Activated CD4-positive, alpha-beta T cell treated with anti-CD3 and anti-CD28 coated beads, Interleukin-2, amount 50 U/mL, for 16 hours (primary cell): ENCODE measurements at regions not wholly inside any gene's neighbourhood (a gene's known extent, or its start where the extent isn't known, plus 50 kb on each side); places are given as distances from the start of the nearest gene placed in this dataset.

ENCODE experiments used
- DNase-seq: peaks from one replicate; pipeline ENCODE4 v3.0.0-alpha.2; 2020

DNA sequence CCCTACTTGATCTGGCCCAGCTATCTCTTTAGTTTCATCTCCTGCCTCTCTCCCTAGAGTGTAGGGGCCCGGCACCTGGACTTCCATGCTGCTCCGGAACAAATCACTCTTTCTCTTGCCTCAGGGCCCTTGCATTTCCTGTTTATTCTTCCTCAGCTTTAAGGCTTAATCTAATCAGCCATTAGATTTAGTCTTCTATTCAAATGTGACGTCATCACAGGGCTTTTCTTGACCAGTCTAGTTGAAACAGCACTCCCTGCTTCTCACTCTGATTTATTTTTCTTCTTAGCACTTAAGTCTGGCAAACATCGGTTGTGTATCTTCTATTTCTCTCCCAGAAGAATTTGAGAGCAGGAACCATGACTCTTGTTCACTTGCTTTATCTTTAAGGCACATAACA lies 564.1 kb downstream of the EFNB2 start:
- DNase-seq: no peak

DNA sequence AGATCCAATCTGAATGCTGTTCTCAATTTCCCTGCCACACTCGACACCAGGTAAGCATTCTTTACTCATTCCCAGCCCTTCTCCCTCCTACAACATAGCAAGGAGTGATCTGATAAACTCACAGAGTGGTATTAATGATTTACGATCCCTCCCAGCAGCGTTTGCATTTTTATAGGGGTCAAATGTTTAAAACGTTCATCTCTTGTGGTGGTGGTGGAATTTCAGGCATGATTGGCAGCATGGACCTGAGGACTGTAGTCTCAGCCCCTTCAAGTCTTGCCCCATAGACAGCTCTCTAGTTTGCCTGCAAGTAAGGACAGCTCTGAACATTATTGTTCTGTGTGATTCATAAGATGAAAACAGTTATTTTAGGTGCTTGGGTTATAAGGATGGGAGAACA lies 565.7 kb downstream of the EFNB2 start:
- DNase-seq: no peak

DNA sequence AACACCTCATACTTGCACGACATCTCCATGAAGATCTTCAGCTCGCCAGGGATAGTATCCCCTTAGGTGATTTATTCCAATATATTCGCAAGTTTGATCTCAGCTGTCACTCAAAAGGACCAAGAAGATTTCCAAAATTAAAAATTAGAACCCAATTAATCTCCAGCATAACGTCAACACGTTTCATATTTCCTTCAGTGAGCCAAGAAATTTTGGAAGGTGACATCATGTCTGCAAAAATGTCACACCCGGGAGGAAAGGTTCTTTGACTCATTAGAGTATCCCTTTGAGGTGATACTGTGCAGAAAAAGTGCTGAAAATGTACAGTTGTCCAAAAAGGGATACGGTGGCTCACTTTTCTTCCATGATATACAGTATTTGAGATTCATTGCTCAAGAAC lies 569.6 kb downstream of the EFNB2 start:
- DNase-seq: no peak

DNA sequence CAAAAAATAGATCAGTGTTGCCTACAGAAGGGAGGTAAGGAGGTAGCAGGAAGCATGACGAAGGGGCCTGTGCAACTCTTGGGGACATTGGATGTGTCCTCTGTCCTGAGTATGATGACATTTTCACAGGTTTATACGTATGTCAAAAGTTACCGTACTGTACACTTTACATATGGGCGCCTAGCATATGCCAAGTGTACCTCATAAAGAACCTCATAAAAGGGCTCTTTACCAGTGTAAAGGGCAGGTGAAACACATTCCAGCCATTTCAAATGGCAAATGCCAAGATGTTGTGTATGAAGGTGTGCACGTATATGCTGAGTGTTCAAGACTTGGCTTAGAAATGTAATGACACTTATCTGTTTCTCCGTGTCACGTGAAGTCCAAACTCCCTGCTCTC lies 573.4 kb downstream of the EFNB2 start:
- DNase-seq: no peak

DNA sequence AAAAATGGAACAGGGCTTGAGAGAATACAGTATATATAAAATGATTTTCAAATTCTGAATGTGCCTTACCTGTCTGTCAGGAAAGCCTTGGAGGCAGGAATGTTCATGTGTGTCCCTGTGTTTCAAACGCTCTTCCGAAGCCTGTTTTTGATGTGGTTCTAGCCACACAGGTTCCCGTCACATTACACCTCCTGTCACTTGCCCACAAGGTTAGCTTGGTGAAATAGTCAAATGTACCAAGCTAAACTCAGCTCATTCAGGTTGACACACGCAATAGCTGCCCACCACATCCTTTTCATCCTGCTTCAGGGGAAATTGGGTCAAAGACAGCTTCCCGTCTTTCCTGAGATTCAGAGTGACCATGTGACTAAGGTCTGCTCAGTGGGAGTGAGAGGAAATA lies 574.0 kb downstream of the EFNB2 start:
- DNase-seq: no peak

- DNase-seq: no peak
Observed at GRCh38 chr13:105960326-105960725, 575.1 kb downstream of the EFNB2 start.

DNA sequence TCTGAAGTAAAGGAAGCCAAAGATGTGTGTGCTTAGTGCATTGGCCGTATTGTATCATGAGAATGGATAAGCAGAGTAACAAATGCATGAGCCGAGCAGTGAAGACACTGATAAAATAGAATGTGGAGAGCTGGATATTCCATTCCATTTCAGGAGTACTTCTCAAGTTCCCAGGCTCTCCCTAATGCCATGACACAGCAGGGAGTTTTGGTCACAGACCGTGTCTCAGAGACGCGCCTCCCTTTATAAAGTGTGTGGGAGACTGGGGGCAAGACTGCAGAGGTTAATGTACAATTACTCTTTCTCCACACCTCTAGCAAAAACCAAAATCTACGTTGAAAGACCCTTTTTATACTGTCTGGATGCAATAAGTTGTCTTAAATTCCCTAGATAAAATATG lies 575.6 kb downstream of the EFNB2 start:
- no peak for DNase-seq

GRCh38 chr13:105957769-105958438 lies 577.6 kb downstream of the EFNB2 start:
- DNase-seq: no peak

DNA sequence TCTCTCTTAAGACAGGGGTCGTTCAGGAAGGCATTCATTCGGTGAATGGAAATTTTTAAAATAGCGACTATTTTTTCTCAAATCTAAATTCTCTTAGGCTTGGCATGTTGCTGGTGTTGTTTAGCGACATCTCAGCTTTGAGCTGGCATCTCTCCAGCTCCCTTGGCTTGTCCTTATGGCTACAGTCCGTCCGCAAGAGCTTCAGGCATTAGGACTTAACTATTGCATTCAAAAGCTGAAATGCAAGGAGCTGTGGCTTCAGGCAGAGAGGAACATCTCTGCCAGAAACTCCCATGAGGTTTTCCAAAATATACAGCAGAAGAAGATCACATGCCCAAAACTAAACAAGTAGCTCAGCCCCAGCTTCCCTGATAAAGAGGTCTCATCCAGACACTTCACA lies 578.5 kb downstream of the EFNB2 start:
- no peak for DNase-seq

DNA sequence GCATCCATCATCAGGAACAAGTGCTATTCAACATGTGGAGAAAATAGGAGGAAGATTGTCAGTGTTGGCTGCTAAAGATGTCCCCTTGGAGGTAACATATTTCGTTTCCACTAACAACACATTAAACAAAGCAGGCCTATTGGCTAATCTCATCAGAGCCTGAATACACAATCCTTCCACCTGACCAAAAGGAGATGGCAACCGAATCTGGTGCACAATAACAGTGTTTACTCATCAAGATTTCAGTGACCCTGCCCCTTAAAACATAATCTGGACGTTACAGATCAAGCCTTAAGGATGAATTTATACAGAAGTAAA lies 582.5 kb downstream of the EFNB2 start:
- DNase-seq: no peak

GRCh38 chr13:105952233-105952972 lies 583.1 kb downstream of the EFNB2 start:
- DNase-seq: no peak

GRCh38 chr13:105948143-105948542 lies 587.3 kb downstream of the EFNB2 start:
- DNase-seq: no peak

DNA sequence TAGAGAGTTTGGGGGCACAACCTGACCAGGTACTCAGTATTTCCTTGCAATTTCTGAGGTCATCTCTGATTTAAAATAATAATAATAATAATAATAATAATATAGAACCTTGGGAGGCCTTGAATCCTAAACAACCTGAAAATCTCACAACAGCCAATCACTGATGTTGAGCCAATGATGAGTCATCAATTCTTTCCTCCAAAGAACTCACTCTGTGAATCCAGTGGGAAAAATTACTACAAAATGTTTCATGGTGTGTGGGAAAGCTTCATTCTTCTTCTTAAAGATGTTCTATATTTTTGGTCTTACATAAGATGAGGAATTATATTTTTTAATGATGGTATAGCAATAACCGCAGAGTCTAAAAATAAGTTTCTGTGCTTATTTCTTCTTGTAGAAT lies 594.6 kb downstream of the EFNB2 start:
- DNase-seq: no peak

DNA sequence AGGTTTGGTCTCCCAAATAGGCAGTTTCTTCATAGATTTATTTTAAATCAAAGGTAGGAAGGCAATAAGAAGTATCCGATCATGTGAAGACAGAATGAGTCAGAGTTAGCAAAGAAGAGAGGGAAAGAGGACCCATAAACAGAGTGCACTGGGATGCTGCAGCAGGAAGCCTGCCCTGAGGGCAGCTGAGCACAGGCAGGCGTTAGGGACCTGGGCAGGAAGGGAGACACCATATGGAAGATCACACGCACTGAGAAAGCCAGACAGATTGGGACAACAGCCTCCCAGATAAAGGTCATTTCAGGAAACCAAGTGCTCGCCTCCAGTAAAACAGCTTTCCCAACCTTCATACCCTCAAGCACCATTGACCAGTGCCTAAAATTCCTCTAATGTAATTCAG lies 598.0 kb downstream of the EFNB2 start:
- no peak for DNase-seq

DNA sequence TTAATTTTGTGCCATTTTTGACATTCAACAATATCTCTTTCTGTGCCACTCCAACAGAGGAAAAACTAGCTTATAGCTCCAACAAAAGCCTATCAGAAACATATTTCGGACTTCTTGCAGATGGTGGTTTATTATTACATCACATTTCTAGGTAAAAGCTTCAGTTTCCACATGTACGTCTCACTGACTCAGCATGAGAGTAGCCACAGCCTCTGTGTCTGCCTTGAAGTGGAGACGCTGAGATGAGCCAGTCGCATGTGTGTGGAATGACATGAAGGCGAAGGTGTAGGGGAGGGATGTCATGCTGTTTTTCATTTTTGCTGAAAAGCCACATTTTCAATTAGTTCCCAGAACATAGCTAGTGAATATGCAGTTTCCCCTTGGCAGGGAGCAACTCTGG lies 598.6 kb downstream of the EFNB2 start:
- no peak for DNase-seq

DNA sequence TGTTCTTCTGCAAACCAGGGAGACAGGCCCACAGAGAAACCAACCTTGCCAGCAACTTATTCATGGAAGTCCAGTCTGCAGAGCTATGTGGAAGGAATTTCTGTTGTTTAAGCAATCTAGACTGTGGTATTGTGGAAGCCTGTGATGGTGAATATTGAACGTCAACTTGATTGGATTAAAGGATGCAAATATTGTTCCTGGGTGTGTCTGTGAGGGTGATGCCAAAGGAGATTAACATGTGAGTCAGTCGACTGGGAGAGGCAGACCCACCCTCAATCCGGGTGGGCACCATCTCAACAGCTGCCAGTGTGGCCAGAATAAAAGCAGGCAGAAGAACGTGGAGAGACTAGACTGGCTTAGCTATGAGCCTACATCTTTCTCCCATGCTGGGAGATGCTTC lies 606.0 kb downstream of the EFNB2 start:
- no peak for DNase-seq

- no peak for DNase-seq
Observed at GRCh38 chr13:105928901-105929300, 606.6 kb downstream of the EFNB2 start.

GRCh38 chr13:105928048-105928447 lies 607.4 kb downstream of the EFNB2 start:
- no peak for DNase-seq

DNA sequence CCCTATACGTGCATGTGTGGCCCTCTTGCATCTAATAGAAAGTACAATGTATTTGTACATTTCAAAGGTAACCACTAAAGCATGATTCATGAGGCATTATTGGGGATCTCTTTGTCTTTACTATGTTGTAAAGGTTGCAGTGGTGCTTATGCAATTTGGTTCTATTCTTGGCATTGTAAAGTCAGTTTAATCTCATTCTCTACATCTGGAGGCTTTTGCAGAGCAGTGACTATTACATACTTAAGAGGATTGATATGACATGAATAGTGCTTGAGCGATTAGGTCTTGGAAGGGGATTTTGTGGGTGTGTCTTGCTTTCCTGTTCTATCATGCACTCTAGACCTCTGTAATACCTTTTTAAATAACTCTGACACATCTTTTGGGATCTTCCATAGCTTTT lies 610.0 kb downstream of the EFNB2 start:
- no peak for DNase-seq

DNA sequence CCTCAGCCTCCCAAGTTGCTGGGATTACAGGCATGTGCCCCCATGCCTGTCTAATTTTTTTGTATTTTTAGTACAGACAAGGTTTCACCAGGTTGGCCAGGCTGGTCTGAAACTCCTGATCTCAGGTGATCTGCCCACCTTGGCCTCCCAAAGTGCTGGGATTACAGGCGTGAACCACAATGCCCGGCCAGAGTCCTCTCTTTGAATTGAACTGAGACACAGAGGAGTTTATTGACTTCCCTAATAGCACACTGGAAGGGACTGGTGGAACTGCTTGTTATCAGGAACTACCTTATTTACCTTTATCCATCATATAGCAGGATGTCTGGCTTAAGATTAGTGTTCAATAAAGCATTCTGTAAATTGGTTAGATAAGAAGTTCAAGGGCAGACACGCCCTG lies 613.8 kb downstream of the EFNB2 start:
- DNase-seq: no peak

- no peak for DNase-seq
Observed at GRCh38 chr13:105920370-105920769, 615.1 kb downstream of the EFNB2 start.

DNA sequence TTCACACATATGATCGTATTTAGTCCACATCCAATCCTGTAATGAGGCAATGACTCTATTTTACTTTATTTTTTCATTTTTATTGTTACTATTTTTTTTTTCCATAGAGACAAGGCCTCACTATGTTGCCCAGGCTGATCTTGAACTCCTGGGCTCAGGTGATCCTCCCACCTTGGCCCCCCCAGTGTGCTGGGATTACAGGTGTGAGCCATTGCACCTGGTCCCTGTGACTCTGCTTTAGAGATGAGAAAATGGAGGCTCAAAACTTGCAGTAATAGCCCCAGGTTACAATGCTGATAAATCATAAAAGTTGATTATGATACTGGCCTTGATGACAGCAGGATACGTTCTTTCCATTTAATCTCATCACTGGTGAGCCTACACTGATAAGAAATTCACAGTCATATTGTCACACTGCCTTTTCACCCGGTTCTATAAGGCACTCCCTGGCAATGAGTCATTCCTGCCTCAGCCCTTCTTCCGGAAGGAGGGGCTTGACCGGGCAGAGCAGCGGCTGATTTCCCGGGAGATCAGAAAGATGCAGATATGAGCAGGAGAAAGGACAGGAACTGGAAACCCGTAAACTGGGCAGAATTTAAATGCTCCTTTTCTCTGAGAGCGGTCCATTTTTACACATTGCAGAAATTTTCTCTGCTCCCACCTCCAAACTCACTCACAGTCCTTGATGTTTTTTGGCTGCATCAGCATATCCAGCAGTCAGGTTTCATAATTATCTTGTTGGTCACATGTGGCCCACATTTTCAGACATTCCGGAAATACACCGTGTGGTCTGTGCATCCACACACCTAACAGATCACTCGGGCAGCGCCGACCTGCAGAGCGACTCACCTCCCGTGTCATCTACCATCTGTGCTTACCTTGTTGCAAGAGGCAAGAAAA lies 616.4 kb downstream of the EFNB2 start:
- DNase-seq: no peak

DNA sequence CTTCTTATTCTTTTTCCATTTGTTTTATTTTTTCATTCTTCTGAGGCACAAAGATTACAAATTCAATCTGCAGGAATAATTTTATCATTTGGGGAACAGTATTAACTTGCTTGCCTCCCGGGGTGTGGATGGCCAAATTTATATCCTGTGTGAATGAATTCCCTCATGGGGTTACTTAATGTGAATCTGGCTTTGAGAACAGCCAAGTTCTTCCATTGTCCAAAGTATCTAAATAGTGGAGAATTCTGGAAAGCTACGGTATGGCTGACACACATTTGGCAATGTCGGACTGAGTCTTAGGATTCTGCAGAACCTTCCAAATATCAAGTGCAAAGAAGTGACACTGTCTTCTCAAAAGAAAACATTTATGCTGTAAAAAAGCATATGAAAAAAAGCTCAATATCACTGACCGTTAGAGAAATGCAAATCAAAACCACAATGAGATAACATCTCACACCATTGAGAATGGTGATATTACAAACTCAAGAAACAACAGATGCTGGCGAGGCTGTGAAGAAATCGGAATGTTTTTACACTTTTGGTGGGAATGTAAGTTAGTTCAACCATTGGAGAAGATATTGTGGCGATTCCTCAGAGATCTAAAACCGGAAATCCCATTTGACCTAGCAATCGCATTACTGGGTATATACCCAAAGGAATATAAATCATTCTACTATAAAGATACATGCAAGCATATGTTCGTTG lies 620.2 kb downstream of the EFNB2 start:
- DNase-seq: no peak
